ENCODE measurements at regions not wholly inside any gene's neighbourhood (a gene's known extent, or its start where the extent isn't known, plus 50 kb on each side); places are given as distances from the start of the nearest gene placed in this dataset.

GRCh38 chr11:80726236-80726635, 1285.4 kb upstream of the TENM4 start:
- DNase-seq (ENCODE audit: low read depth in 1 of 2, low spot score in 2 of 2) (no peak), FAIRE-seq (no peak)
- no peaks in the 10 kb centered on the region for H3K9me3 ChIP-seq (ENCODE audit: insufficient read depth in 2 of 2, low read depth in 1 of 2, low read length in 1 of 2)
- no peak overlapping the region for H2BK12ac ChIP-seq (ENCODE audit: low read depth, low read length)
- no peaks in the 10 kb centered on the region for H4K20me1 ChIP-seq (replicated peaks in 1 of 2; ENCODE audit: control insufficient read depth in 1 of 2, insufficient read depth in 2 of 2, low read length in 2 of 2)
- H2BK5ac ChIP-seq (ENCODE audit: low read depth, low read length) = no peak overlapping the region
- H3K18ac ChIP-seq (ENCODE audit: extremely low read depth, low read length) = no peak overlapping the region
- H3K4me2 ChIP-seq (ENCODE audit: insufficient read depth in 1 of 2, low read depth in 2 of 2, low read length in 2 of 2) = no peak overlapping the region
- no peak overlapping the region for H2BK120ac ChIP-seq (replicated peaks; ENCODE audit: low read depth, low read length)
- H2AK5ac ChIP-seq (ENCODE audit: low read depth, low read length) = no peak overlapping the region
- no peaks in the 10 kb centered on the region; a peak in 1 of 7 replicates for H3K4me1 ChIP-seq (replicated peaks in 1 of 4; ENCODE audit: control insufficient read depth in 3 of 4, insufficient read depth in 4 of 4, low read length in 3 of 4)
- no peaks in the 10 kb centered on the region for H3K23me2 ChIP-seq (ENCODE audit: low read depth, low read length)
- no peak overlapping the region for H3K27ac ChIP-seq (ENCODE audit: low read depth, low read length)
- POLR2A ChIA-PET (ENCODE audit: partially characterized antibody) = no interaction called here
- H4K5ac ChIP-seq (ENCODE audit: insufficient read length, low read depth, low read length) = no peak overlapping the region
- no peak overlapping the region for H3K9ac ChIP-seq (replicated peaks in 1 of 4; ENCODE audit: extremely low read depth in 1 of 4, low read depth in 3 of 4, low read length in 3 of 4)
- H3K79me1 ChIP-seq (ENCODE audit: low read depth, low read length) = no peaks in the 10 kb centered on the region
- CTCF ChIA-PET (ENCODE audit: partially characterized antibody) = interaction anchor here (0.6 to 1.9 kb wide), 5 partner anchors 30 to 593 kb away, joined by 3 to 6 read pairs (median 3); no protein-coding TSS in a partner anchor
- TF ChIP-seq CREB1 (IDR thresholded peaks at IDR 0.05) (no peak), HDAC6 (IDR thresholded peaks at IDR 0.05; ENCODE audit: low read depth, low read length) (no peak), FOSL1 (IDR thresholded peaks at IDR 0.05; ENCODE audit: insufficient read depth, low read depth, low read length) (no peak), ASH2L (IDR thresholded peaks at IDR 0.05; ENCODE audit: low read length) (no peak), CTCF (IDR thresholded peaks at IDR 0.05; ENCODE audit: control extremely low read depth in 1 of 3, insufficient read depth in 1 of 3, low read depth in 1 of 3, low read length in 3 of 3) (no peak)
- H3K14ac ChIP-seq (ENCODE audit: insufficient read length) = no peak overlapping the region
- no peak overlapping the region for H3K56ac ChIP-seq (replicated peaks; ENCODE audit: insufficient read length, low read depth, low read length)
- no peak overlapping the region for H4K8ac ChIP-seq (ENCODE audit: extremely low read depth, insufficient read depth, low read length)
- no peaks in the 10 kb centered on the region for H3K36me3 ChIP-seq (ENCODE audit: control insufficient read depth in 2 of 4, insufficient read depth in 4 of 4, low read length in 3 of 4)
- no peak overlapping the region for H3K4ac ChIP-seq (replicated peaks; ENCODE audit: insufficient read length, low read depth, low read length)
- H3K79me2 ChIP-seq (ENCODE audit: control insufficient read depth in 1 of 2, insufficient read depth in 2 of 2, low read length in 2 of 2) = no peaks in the 10 kb centered on the region
- no peak overlapping the region for H2BK20ac ChIP-seq (ENCODE audit: low read length)
- no peak overlapping the region for H2AFZ ChIP-seq (ENCODE audit: low read length)
- no peak overlapping the region for H3K23ac ChIP-seq (ENCODE audit: insufficient read length)
- no peak overlapping the region for H3K4me3 ChIP-seq (ENCODE audit: extremely low read depth in 1 of 4, insufficient read depth in 2 of 4, low read depth in 3 of 4, low read length in 4 of 4)
- H3K27me3 ChIP-seq (replicated peaks in 1 of 4; ENCODE audit: control insufficient read depth in 3 of 4, extremely low read depth in 1 of 4, insufficient read depth in 3 of 4, low read length in 3 of 4) = no peaks in the 10 kb centered on the region
- no peak overlapping the region for H4K91ac ChIP-seq (replicated peaks; ENCODE audit: insufficient read length, low read length)
- H2BK15ac ChIP-seq (ENCODE audit: low read length) = no peak overlapping the region

All from H1 (cell line).